ENCODE measurements at regions not wholly inside any gene's neighbourhood (a gene's known extent, or its start where the extent isn't known, plus 50 kb on each side); places are given as distances from the start of the nearest gene placed in this dataset.

GRCh38 chr17:12579288-12579687, 86.4 kb upstream of the MYOCD start:
- TF ChIP-seq ZNF274 (IDR thresholded peaks at IDR 0.05; ENCODE audit: low read depth, low read length) (no peak), YY1 (IDR thresholded peaks at IDR 0.05; ENCODE audit: insufficient read depth, insufficient read length) (no peak)
